ENCODE measurements at regions not wholly inside any gene's neighbourhood (a gene's known extent, or its start where the extent isn't known, plus 50 kb on each side); places are given as distances from the start of the nearest gene placed in this dataset.
A peak's percentile ranks its signal among the peaks of the same experiment; 100 is the strongest.

- DNase-seq (ENCODE audit: extremely low read depth, insufficient read length), result no peak
- H3K27me3 ChIP-seq (replicated peaks; ENCODE audit: control insufficient read depth, insufficient read depth, low read length), result no peaks in the 10 kb centered on the region
- TF ChIP-seq, protein P1, sequence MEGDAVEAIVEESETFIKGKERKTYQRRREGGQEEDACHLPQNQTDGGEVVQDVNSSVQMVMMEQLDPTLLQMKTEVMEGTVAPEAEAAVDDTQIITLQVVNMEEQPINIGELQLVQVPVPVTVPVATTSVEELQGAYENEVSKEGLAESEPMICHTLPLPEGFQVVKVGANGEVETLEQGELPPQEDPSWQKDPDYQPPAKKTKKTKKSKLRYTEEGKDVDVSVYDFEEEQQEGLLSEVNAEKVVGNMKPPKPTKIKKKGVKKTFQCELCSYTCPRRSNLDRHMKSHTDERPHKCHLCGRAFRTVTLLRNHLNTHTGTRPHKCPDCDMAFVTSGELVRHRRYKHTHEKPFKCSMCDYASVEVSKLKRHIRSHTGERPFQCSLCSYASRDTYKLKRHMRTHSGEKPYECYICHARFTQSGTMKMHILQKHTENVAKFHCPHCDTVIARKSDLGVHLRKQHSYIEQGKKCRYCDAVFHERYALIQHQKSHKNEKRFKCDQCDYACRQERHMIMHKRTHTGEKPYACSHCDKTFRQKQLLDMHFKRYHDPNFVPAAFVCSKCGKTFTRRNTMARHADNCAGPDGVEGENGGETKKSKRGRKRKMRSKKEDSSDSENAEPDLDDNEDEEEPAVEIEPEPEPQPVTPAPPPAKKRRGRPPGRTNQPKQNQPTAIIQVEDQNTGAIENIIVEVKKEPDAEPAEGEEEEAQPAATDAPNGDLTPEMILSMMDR (IDR thresholded peaks at IDR 0.05; ENCODE audit: insufficient read depth, low read length, poor library complexity, severe bottlenecking), result no peak
These were observed 78.1 kb downstream of the FZD1 start for GRCh38 chr7:91342346-91342745.

GRCh38 chr7:91343420-91343960, 79.3 kb downstream of the FZD1 start:
- Histone ChIP-seq H3K27me3 (replicated peaks; ENCODE audit: control insufficient read depth, insufficient read depth, low read length) (no peaks in the 10 kb centered on the region), H3K36me3 (ENCODE audit: control insufficient read depth, insufficient read depth, low read length) (no peaks in the 10 kb centered on the region), H3K4me3 (replicated peaks; ENCODE audit: low read depth, low read length) (no peak overlapping the region)
- TF ChIP-seq, protein P1 (IDR thresholded peaks at IDR 0.05; ENCODE audit: insufficient read depth, low read length, poor library complexity, severe bottlenecking), result no peak
- DNase-seq (ENCODE audit: extremely low read depth, insufficient read length), result no peak

More at GRCh38 chr7:91342346-91342745, 78.1 kb downstream of the FZD1 start:
- H3K4me3 ChIP-seq (replicated peaks; ENCODE audit: low read depth, low read length), result no peak overlapping the region
- H3K36me3 ChIP-seq (ENCODE audit: control insufficient read depth, insufficient read depth, low read length), result no peaks in the 10 kb centered on the region

DNA sequence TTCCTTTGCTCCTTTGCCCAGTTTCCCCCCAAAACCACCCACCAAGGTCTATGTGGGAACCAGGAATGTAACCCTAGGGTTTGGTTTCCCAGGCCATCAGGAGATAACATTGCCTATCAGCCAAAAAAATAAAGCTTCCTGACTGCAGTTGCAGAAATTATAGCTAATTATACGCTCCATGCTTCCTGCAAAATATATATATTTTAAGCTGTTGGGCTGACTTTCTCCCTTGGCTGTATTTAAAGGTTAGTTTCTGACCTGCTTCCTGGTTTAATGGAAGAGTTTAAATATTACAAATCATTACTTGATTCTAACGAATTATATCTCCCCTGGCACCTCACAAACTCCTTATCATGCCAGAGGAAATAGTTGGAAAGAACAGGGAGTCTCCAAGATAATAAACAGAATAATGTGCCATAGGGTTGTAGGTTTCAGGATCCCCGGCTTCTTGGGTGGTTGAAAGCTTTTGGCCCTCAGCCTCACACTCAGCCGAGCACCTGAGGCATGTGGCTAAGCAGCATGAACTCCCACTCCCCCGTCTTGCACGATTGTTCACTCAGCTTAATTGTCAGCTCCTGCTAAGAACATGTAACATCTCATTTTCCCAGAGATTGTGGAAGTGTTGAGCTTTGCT, 79.9 kb downstream of the FZD1 start:
- no peak overlapping the region for H3K4me3 ChIP-seq (replicated peaks; ENCODE audit: low read depth, low read length)
- H3K27me3 ChIP-seq (replicated peaks; ENCODE audit: control insufficient read depth, insufficient read depth, low read length), result no peaks in the 10 kb centered on the region

DNA sequence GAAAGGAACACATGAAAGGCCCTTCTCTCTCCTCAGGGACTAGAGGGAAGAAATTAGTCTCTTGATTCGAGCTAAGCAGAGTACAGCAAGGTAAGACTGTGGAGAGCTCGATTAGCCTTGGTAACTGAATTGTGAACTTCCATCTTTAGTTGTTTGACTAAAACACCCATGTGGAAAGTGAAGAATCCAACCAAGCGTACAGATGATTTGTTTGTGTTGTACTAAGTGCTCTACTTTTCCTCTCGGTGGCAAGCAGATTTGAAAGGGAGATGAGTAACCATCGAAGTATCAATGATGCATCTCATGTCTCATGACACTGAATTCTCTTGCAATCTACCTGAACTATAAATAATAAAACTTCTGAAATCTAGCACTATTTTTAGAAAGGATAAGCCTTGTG, 80.7 kb downstream of the FZD1 start:
- Histone ChIP-seq H3K36me3 (ENCODE audit: control insufficient read depth, insufficient read depth, low read length) (no peaks in the 10 kb centered on the region), H3K27me3 (replicated peaks; ENCODE audit: control insufficient read depth, insufficient read depth, low read length) (no peaks in the 10 kb centered on the region), H3K4me3 (replicated peaks; ENCODE audit: low read depth, low read length) (no peak overlapping the region)
- DNase-seq (ENCODE audit: extremely low read depth, insufficient read length), result peak; percentile 13
- TF ChIP-seq, protein P1 (IDR thresholded peaks at IDR 0.05; ENCODE audit: insufficient read depth, low read length, poor library complexity, severe bottlenecking), result no peak

More for the DNA sequence above, 79.9 kb downstream of the FZD1 start:
- no peaks in the 10 kb centered on the region for H3K36me3 ChIP-seq (ENCODE audit: control insufficient read depth, insufficient read depth, low read length)
- TF ChIP-seq, protein P1 (IDR thresholded peaks at IDR 0.05; ENCODE audit: insufficient read depth, low read length, poor library complexity, severe bottlenecking), result no peak
- no peak for DNase-seq (ENCODE audit: extremely low read depth, insufficient read length)

DNA sequence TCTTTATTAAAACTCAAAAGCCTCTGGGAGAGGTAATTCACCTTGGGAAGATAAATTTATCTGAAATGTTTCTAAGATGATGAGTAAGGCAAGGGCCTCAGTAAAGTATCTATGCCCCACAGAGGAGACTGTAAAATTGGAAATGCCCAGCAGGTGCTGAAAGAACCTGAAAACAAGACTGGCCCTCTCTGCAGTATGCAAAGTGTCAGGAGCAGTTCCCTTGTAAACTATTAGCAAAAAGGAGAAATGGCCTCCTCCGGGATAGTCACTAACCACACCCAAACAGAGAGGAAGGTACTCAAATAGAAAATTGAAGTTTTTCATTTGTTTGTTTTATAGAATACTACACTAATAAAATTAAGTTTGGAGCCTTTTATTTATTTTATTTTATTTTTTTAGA, 81.2 kb downstream of the FZD1 start:
- TF ChIP-seq, protein P1 (IDR thresholded peaks at IDR 0.05; ENCODE audit: insufficient read depth, low read length, poor library complexity, severe bottlenecking), result no peak
- H3K27me3 ChIP-seq (replicated peaks; ENCODE audit: control insufficient read depth, insufficient read depth, low read length), result no peaks in the 10 kb centered on the region
- DNase-seq (ENCODE audit: extremely low read depth, insufficient read length), result no peak
- no peak overlapping the region for H3K4me3 ChIP-seq (replicated peaks; ENCODE audit: low read depth, low read length)
- H3K36me3 ChIP-seq (ENCODE audit: control insufficient read depth, insufficient read depth, low read length), result no peaks in the 10 kb centered on the region
